DND-41 (cell line): ENCODE measurements at regions not wholly inside any gene's neighbourhood (a gene's known extent, or its start where the extent isn't known, plus 50 kb on each side); places are given as distances from the start of the nearest gene placed in this dataset.

Source experiments
- ATAC-seq: fragments of 200-7000 bp; cut with Tn5 transposase; 3 replicates; pipeline ENCODE4 v1.9.1; 2021; ENCODE audit warnings: low read depth; ENCODE audit not compliant: insufficient read depth
- DNase-seq: peaks from one replicate; pipeline ENCODE4 v3.0.0-alpha.2; 2020
- H2AFZ ChIP-seq: 2 replicates; pipeline ENCODE4 v1.6.0; 2012; ENCODE audit warnings: low read depth, low read length
- H3K27ac ChIP-seq: 2 replicates; pipeline ENCODE4 v1.5.1; 2012; ENCODE audit warnings: low read length, inconsistent platforms
- H3K27me3 ChIP-seq: fragments of 200-600 bp; sonication (generic); 2 replicates; pipeline ENCODE4 v1.6.0; 2012; ENCODE audit warnings: low read length, mild to moderate bottlenecking, inconsistent platforms; ENCODE audit not compliant: insufficient read depth, poor library complexity
- H3K36me3 ChIP-seq: 2 replicates; pipeline ENCODE4 v1.5.1; 2012; ENCODE audit warnings: low read length, inconsistent platforms; ENCODE audit not compliant: insufficient read depth
- H3K4me1 ChIP-seq: 2 replicates; pipeline ENCODE4 v1.5.1; 2012; ENCODE audit warnings: mild to moderate bottlenecking, low read length; ENCODE audit not compliant: insufficient read depth
- H3K4me2 ChIP-seq: 2 replicates; pipeline ENCODE4 v1.6.0; 2012; ENCODE audit warnings: mild to moderate bottlenecking, moderate library complexity, low read length, inconsistent platforms; ENCODE audit not compliant: insufficient read depth
- H3K4me3 ChIP-seq, 2 experiments: fragments of 200-600 bp in 1 of 2; shearing (Covaris generic) in 1 of 2; 2 replicates each; pipeline ENCODE4 v1.5.1; 2012 to 2016; ENCODE audit warnings: inconsistent platforms in 2 of 2, low read length in 2 of 2, mild to moderate bottlenecking in 2 of 2, low read depth in 1 of 2, moderate library complexity in 1 of 2
- H3K79me2 ChIP-seq: 2 replicates; pipeline ENCODE4 v1.6.0; 2012; ENCODE audit warnings: low read length, inconsistent platforms; ENCODE audit not compliant: insufficient read depth
- H3K9ac ChIP-seq: 2 replicates; pipeline ENCODE4 v1.6.0; 2012; ENCODE audit warnings: low read depth, mild to moderate bottlenecking, inconsistent platforms, low read length, moderate library complexity
- H3K9me3 ChIP-seq: 2 replicates; pipeline ENCODE4 v1.5.1; 2012; ENCODE audit warnings: low read length, moderate library complexity, mild to moderate bottlenecking, inconsistent platforms; ENCODE audit not compliant: insufficient read depth, severe bottlenecking
- H4K20me1 ChIP-seq: 2 replicates; pipeline ENCODE4 v1.6.0; 2012; ENCODE audit warnings: low read length; ENCODE audit not compliant: insufficient read depth
- CTCF ChIP-seq: IDR thresholded peaks from 2 replicates; pipeline ENCODE4 v1.5.1; 2012; ENCODE audit warnings: borderline replicate concordance, low read length, moderate library complexity, mild to moderate bottlenecking; ENCODE audit not compliant: poor library complexity, severe bottlenecking; ENCODE audit errors: extremely low read depth
- EZH2 ChIP-seq: IDR thresholded peaks from 3 replicates; pipeline ENCODE4 v1.6.1; 2012; ENCODE audit warnings: borderline replicate concordance, low read depth, mild to moderate bottlenecking, moderate library complexity, low read length, inconsistent platforms; ENCODE audit not compliant: severe bottlenecking

DNA sequence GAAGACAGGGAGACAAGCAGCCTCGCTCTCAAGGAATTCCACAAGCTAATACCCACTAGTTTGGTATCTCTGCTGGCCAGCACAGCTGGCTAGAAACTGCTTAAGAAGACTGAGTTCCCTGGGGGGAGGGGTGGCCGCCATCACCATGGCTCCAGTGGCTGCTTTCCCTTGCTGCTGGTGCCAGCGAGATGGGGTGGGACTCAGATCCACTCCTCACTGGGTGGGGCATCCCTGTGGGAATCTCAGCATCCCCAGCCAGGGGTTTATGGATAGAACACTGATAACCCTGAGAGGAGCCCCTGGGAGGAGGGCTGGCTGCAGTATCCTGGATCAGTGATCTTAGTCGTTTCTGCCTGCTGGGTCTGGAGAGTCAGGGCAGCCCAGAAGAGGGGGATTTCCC lies 170.6 kb upstream of the MDGA2 start:
- no peaks in the 10 kb centered on the region for H3K4me1 ChIP-seq
- no peak for ATAC-seq
- no peak overlapping the region for H3K4me3 ChIP-seq
- H3K9ac ChIP-seq: no peak overlapping the region
- no peaks in the 10 kb centered on the region for H3K27me3 ChIP-seq
- H3K79me2 ChIP-seq: no peaks in the 10 kb centered on the region
- TF ChIP-seq EZH2 (no peak), CTCF (no peak)
- no peaks in the 10 kb centered on the region for H3K36me3 ChIP-seq
- no peak overlapping the region for H3K27ac ChIP-seq
- H3K9me3 ChIP-seq: no peaks in the 10 kb centered on the region
- H4K20me1 ChIP-seq: no peaks in the 10 kb centered on the region
- no peak for DNase-seq
- H2AFZ ChIP-seq: no peak overlapping the region
- no peak overlapping the region for H3K4me2 ChIP-seq

GRCh38 chr14:47843236-47843635 lies 167.8 kb upstream of the MDGA2 start:
- no peak overlapping the region for H3K27ac ChIP-seq
- no peaks in the 10 kb centered on the region for H3K36me3 ChIP-seq
- H3K4me2 ChIP-seq: no peak overlapping the region
- H2AFZ ChIP-seq: no peak overlapping the region
- no peaks in the 10 kb centered on the region for H4K20me1 ChIP-seq
- H3K79me2 ChIP-seq: no peaks in the 10 kb centered on the region
- no peaks in the 10 kb centered on the region for H3K4me1 ChIP-seq
- H3K9ac ChIP-seq: no peak overlapping the region
- ATAC-seq (no peak), DNase-seq (no peak)
- no peak overlapping the region for H3K4me3 ChIP-seq
- TF ChIP-seq CTCF: no peak
- no peak for TF ChIP-seq EZH2
- H3K9me3 ChIP-seq: no peaks in the 10 kb centered on the region
- no peaks in the 10 kb centered on the region for H3K27me3 ChIP-seq

GRCh38 chr14:47833011-47833410 lies 157.6 kb upstream of the MDGA2 start:
- Histone ChIP-seq H3K79me2 (no peaks in the 10 kb centered on the region), H3K36me3 (no peaks in the 10 kb centered on the region), H3K27ac (no peak overlapping the region), H4K20me1 (no peaks in the 10 kb centered on the region), H3K27me3 (no peaks in the 10 kb centered on the region), H3K9me3 (no peaks in the 10 kb centered on the region), H3K4me1 (no peaks in the 10 kb centered on the region), H3K4me3 (no peak overlapping the region), H3K4me2 (no peak overlapping the region), H3K9ac (no peak overlapping the region), H2AFZ (no peak overlapping the region)
- DNase-seq (no peak), ATAC-seq (no peak)
- no peak for TF ChIP-seq EZH2
- TF ChIP-seq CTCF: no peak

DNA sequence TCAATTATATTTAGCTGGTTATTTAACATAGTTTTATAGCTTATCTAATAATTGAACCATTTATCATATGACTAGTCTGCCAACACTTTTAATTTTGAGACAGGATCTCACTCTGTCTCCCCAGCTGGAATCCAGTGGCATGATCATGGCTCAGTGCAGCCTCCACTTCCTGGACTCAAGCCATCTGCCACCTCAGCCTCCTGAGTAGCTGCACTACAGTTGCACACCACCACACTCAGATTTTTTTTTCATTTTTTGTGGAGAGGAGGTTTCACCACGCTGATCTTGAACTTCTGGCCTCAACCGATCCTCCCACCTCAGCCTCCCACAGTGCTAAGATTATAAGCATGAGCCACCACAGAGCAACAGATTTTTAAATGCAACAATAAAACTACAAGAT lies 151.4 kb upstream of the MDGA2 start:
- Histone ChIP-seq H3K27ac (no peak overlapping the region), H3K4me3 (no peak overlapping the region), H3K79me2 (no peaks in the 10 kb centered on the region), H3K36me3 (no peaks in the 10 kb centered on the region), H4K20me1 (no peaks in the 10 kb centered on the region), H3K9me3 (no peaks in the 10 kb centered on the region), H3K27me3 (no peaks in the 10 kb centered on the region), H2AFZ (no peak overlapping the region), H3K4me1 (no peaks in the 10 kb centered on the region), H3K9ac (no peak overlapping the region), H3K4me2 (no peak overlapping the region)
- ATAC-seq (no peak), DNase-seq (no peak)
- TF ChIP-seq CTCF: no peak
- no peak for TF ChIP-seq EZH2
